HS-27A (cell line): ENCODE measurements at regions not wholly inside any gene's neighbourhood (a gene's known extent, or its start where the extent isn't known, plus 50 kb on each side); places are given as distances from the start of the nearest gene placed in this dataset.
"Not testable (repeated sequence)": the region's sequence is repeated elsewhere in the genome, so short reads cannot be mapped to it uniquely, and the experiment has no call there.

Experiments
- DNase-seq: peaks from one replicate; pipeline ENCODE4 v3.0.0-alpha.2; 2012; ENCODE audit warnings: low read depth, missing footprints

DNA sequence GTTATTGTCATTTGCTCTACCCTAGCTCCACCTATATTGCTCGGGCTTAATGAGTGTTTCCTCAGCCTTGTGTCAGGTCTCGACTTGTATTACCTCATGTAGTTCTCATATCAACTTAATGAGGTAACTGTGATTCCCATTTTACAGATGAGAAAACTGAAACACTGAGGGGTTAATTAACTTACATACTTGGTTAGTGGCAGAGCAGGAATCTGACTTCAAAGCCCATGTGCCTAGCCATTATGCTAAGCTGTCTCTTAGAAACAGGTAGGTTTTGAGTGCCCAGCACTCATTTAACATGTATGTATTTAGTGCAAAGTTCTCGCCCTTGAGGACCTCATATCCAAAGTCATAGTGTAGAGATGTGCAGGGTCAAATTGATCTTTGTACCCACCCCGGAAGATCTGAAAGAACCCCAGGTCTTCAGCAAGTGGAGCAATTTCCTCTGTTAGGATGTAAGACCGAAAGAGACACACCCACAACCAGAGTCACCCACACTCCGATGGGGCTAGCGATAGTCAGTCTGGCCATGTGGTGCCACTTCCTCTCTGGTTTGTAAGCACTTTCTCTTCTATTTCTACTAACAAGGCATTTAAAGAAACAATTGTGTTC is 121.0 kb upstream of the SLC39A10 start:
- no peak for DNase-seq

DNA sequence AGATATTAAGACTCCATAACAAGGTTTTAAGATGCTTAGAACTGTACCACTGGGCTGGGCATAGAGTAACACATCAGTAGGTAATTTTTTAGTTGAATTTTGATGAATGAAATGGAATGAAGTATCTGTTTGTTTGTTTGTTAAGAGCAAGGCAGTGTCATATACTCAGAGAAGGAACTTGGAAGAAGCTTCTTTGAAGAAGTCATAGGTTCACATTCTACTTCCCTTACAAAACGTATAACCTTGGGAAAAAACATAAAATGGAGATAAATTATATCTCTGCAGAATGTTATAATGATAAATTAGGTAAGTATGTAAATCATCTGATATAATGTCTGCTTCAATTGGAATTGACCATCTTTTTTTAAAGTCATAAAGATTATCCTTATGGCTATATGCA is 122.1 kb upstream of the SLC39A10 start:
- DNase-seq, result no peak

DNA sequence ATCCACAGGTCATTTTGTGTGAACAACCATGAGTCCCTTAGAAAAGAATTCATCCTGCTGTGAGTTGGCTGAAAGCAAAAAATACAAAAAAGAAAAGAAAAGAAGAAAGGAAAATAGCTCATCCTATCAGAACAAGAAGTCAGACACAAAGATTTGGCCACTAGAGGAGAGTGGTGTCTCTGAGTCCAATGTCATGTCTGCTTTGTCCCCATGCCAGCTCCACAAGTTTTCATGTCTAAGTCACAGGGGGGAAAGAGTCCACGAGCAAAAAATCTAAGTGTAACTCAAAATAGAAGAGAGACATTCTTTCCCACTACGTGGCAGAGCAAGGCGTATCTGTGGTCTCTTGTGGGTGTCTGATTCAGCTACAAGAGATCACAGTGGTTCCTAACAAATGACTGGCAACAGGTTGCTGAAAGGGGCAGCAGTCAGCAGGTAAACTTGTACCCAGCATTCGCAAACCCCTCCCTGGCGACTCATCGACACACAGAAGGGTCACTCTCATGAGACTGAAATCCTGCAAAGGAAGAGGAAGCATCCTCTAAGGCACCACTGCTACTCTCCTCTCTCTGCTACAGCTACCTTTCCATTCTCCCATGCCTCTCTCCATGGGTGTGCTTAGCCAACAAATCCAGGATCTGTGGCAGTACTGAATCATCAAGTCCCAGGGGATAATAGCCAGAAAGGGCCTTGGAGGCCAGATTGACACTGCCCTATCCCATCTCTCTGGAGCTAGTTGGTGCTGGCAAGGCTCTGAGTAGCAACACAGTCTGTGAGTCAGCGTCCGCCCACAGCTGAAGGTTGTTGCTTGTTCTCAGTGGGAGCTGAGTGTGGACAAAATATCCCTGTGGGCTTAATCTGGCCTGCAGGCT is 123.0 kb upstream of the SLC39A10 start:
- peak; percentile 73 for DNase-seq

DNA sequence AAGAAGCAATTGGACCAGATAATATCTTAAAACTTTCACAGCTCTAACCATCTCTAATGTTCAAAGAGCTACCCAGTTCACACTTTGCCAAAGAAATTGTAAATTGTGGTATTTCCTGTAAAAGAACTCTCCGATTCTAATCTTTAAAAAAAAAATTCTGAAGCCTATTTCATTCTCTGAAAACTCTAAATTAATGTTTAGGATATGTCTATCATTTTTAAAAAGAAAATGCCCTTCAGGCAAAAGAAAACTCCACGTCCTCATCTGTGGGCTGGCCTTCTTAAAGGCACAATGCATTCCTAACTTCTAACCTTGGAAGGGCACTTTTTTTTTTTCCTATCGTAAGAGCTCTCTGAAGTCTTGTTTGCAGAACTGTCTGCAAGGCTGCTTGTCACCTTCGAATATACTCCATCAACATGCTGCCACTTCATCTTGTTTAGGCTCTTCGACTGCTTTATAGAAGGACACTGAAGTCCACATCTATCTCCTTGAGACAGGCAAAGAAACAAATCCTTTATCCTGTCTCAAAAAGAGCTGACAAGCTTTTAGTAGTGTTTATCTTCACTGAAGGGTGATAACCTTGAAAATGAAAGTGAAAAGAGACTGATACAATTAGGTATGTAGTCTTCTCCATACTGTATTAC is 124.3 kb upstream of the SLC39A10 start:
- DNase-seq, result no peak

DNA sequence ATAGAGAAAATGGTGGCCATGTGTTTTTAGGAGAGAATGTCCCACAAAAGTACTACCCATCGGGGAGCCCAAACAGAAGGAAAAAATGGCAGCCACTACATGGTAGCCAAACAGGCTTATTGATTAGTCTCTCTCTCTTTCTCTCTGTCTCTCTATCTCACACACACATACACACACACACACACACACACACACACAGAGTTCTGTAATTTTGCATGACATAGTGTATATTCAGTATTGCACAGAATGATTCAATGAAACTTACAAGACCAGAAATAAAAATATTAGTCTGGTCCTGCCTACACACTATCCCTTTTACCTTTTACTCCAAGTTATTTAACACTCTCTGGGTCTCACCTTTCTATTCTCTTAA is 124.8 kb upstream of the SLC39A10 start:
- DNase-seq, result no peak

DNA sequence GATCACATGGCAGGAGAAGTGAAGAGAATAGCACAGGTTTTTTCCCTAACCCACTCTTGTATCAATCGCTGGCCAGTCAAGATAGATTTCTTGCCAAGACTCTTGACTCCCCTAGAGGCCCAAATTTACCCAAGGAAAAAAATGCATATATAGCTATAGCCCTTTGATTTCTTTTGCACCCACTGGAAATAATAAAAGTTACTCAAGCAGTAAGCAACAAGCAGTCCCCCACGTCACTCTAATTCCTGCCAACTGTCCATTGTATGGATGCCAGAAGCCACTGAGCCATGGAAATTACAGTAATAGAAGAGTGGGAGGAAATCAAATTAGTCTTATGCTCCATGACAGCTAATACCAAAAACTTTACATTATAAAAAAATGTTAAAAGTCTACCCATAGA is 125.3 kb upstream of the SLC39A10 start:
- DNase-seq, result no peak

DNA sequence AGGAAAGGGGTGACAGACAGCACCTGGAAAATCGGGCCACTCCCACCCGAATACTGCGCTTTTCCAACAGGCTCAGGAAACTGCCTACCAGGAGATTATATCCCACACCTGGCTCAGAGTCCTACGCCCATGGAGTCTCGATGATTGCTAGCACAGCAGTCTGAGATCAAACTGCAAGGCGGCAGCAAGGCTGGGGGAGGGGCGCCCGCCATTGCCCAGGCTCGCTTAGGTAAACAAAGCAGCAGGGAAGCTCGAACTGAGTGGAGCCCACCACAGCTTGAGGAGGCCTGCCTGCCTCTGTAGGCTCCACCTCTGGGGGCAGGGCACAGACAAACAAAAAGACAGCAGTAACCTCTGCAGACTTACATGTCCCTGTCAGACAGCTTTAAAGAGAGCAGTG is 133.8 kb upstream of the SLC39A10 start:
- not testable (repeated sequence) for DNase-seq

DNA sequence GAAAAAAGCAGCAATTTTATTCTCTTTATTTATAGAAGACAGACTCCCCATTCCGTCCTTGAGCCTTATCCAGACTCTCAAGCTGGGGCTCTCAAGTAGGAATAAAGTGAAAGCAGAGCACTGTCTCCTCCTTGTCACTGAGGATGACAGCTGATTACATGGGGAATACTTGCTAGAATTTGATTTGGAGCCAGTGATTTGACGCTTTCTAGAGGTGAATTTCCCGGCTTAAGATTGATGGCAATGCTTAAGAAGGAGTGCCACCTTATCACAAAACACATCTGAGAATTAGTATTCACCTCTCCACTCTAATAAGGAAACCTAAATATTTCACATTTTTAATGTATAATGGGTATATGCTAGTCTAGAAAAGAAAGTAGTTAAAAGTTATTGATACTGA is 135.4 kb upstream of the SLC39A10 start:
- no peak for DNase-seq

DNA sequence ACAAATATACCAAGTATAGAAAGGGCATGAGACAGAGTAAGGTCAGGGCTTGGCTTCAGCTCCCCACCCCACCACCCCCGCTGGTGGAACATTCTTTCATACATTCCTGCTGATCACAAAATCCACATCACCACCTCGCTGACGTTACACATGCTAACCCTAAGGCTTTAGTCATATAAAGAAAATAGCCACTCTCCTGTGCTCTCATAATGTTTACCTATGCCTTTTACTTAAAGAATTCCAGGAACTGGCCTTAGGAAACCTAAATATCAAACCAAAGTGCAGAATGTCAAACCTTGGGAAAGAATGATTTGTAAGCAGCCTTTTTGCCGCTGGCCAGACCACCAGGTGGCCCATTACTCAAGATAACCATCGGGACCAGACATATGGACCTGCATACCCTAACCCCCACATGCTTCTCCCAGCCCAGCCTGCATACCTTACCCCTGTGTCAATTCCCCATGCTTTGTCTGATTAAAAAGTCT is 136.3 kb upstream of the SLC39A10 start:
- peak; percentile 73 for DNase-seq

DNA sequence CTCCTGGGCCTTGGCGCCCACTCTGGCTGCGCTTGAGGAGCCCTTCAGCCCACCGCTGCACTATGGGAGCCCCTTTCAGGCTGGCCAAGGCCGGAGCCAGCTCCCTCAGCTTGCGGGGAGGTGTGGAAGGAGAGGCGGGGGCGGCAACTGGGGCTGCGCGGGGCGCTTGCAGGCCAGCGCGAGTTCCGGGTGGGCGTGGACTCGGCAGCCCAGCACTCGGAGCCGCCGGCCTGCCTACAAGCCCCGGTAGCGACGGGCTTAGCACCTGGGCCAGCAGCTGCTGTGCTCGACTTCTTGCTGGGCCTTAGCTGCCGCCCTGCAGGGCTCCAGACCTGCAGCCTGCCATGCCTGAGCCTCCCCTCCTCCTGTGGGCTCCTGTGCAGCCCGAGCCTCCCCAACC is 141.5 kb upstream of the SLC39A10 start:
- no peak for DNase-seq

DNA sequence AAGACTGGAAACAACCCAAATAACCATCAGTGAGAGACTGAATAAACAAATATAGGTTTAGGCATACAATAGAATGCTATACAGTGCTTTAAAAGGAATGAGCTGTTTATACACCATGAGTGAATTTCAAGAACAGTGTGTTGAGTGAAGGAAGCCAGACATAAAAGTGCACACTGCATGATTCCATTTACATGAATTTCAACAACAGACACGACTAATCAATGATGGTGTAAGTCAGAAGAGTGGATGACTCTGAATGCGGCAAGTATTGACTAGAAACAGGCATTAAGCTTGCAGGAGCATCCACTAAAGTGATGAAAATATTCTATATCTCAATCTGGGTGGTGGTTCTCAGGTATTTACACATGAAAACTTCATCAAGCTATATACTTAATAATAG is 142.7 kb upstream of the SLC39A10 start:
- no peak for DNase-seq

DNA sequence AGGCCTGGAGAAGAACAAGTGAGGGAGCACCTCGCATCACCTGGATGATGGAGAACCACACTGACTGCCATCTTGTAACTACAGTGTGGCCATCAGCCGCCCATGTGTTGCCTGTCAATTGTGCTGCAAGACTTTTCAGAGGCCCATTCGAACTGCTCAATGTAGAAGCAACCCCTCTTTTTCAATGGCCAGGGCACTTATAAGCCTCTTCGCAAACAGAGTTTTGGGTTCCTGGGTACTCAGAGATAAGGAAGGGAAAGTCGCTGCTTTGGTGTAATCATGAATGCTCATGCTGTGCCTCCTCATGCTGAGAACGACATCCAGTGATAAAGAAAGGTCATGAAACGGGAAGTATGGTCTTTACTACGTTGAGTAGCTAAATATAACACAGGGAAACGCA is 143.9 kb upstream of the SLC39A10 start:
- no peak for DNase-seq

DNA sequence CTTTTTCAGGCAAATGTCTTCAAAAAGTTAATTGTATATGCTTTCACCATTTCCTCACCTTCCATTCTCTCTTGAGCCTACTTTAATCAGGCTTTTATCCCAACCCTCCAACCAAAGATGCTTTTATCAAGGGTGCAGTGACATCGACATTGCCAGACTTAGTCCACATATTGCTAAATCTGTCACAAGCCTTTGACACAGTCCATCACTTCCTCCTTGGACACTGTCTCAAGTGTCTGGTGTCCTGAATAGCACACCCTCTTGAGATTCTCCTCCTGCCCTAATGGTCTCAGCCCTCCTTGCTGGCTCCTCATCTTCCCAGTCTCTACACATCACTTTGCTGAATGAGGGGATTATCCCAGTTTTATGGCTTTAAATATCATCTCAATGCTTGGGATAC is 147.5 kb upstream of the SLC39A10 start:
- no peak for DNase-seq

DNA sequence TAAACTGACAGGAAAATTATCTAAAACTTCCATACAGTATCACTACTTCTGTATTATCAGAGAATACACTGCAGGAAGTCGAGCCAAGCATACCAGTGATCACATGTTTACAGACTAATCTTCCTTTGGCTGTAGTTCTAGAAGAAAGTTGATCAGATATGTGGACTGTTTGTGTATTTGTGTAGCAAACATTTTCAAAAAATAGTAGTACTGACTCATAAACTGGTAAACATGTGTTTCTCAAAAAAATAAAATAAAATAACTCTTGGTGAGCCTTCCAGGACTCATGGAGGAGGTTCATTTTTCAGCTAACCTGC is 148.9 kb upstream of the SLC39A10 start:
- DNase-seq, result no peak

DNA sequence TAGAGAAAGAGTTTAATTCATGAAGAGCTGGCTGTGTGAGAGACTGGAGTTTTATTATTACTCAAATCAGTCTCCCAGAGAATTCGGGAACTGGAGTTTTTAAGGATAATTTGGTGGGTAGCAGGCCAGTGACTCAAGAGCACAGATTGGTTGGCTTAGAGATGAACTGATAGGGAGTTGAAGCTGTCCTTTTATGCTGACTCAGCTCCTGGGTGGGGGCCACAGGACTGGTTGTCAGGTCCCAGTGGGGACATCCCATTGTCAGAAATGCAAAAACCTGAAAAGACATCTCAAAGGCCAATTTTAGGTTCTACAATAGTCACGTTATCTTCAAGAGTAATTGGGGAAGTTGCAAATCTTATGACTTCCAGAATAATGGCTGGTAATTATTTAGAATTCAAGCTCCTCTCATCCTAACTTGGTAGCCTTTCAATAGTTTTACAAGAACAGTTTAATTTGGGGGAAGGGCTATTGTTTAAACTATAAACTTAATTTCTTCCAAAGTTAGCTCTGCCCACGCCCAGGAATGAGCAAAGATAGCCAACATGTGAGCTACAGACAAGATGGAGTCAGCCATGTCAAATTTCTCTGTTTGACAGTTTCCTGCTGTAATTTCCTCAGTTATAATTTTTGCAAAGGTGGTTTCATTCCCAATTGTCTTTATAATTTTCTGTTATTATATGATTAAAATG is 149.4 kb upstream of the SLC39A10 start:
- DNase-seq, result no peak

DNA sequence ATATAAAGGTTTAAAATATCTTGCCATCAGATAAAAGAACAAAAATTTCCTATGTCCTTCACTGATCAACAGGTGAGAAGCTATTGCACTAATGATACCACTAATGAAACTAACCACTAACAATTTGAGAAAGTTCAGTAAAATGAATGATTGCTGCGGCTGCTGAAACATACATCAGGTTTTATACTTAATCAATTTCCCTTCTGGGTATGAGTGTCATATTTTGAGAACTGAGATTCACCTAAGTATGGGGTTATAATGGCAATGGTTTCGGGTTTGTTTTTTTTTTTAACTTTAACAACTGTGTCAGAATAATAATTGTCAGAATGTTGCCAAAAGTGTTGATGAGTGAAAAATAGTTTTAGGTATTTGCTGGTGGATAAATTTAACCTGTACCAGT is 151.3 kb upstream of the SLC39A10 start:
- no peak for DNase-seq

DNA sequence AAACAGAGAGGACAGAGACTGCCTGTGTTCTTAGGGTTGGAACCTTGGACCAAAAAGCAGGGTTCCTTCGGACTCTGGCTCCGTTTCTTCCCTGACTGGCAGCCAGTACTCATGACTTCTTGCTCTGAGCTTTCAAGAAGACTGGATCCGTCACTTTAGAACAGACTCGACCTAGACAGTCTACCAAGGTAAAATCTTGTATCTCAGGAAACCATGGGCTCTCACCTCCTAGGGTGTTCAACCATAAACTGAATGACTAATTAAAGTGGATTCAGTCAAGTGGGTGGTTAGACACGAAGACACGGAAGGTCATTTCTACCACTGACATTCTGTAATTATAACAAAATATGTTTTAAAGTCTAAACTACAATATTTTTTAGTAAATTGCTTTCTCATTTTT is 153.8 kb upstream of the SLC39A10 start:
- DNase-seq, result no peak

DNA sequence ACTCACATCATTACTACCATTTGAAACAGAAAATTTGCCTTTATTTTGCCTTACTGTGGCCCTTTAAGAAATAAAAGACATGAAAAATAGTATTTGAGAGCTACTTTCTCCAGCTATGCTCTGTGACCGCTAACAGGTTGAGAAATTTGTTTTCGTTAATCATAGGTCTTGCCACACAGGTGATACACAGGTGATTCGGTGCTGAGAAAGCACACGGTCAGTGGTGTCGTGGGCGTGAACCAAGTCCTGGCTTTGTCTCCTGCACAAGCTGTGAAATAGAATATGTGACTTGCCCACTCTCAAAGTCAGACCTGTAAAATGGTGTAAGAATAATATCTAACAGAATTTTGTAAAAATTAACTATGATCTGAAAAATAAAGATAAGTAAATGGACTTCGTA is 155.3 kb upstream of the SLC39A10 start:
- no peak for DNase-seq

DNA sequence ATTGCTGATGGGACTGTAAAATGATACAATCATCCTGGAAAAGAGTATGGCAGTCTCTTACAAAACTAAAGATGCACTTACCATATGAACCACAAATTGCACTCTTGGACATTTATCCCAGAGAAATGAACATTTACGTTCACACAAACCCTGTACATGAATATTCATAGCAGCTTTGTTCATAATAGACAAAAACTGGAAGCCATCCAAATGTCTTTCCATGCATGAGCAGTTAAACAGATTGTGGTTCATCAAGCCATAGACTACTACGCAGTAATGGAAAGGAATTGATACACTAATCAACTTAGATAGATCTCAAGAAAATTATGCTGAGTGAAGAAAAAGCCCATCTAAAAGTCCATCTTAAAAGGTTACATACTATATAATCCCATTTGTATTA is 156.1 kb upstream of the SLC39A10 start:
- no peak for DNase-seq

DNA sequence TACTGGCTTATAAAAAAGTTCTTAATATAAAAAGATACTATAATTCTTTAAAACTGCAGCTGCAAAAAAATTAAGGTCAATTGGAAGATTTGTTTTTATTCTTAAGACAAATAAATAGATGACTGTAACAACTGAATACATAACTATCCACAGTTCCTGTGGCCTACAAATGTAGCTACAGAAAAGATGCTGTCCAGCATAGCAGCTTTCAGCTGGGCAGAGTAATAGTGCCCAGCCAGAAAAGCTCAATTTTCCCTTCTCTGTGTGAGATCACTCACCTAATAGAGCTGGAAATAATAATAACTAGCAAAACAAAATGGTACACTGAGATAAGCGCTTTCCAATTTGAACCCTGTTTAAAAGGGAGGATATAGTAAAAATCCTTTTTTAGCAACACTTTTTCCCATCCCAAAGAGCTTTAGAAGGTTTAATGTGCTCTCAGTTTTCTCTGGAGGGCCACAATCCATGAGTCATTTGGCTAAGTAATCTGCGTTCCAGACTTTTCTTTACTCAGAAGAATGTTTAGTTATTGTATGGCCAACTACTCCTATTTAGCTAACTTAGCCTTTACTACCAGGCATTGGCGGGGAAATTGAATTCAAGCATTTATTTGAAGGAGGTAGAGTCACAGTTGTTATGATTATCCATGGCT is 158.1 kb upstream of the SLC39A10 start:
- peak; percentile 2 for DNase-seq

DNA sequence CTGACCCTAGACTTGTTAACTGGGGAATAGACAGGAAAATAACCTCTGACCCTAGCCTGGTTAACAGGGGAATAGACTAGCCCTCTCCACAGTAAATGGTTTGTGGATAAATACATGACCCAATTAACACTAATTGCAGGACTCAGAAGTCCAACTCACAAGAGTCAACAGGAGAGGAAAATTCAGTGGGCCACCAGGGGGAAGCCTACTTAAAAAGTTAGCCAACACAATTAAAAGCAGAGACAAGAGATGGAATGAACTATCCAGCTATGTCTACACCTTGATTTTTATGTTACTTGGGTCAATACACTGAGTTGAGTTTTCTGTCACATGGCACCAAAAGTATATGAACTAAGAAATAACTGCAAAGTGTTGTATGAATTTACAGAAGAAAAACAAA is 158.8 kb upstream of the SLC39A10 start:
- no peak for DNase-seq

DNA sequence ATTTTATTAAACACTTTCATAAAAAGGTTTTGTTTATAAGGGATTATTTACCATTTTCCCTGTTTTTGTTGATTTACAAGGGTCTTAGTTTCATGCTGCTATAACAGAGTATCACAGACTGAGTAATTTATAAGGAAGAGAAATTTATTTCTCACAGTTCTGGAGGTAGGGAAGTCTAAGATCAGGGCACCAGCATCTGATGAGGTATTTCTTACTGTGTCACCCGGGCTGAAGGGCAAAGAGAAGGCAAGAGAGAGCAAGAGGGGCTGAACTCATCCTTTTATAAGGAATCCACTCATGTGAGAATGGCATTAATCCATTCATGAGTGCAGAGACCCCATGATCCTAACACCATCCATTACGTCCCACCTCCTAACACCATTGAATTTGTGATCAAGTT is 160.0 kb upstream of the SLC39A10 start:
- DNase-seq, result no peak
